Transverse colon (tissue), 4 donors: ENCODE measurements at regions not wholly inside any gene's neighbourhood (a gene's known extent, or its start where the extent isn't known, plus 50 kb on each side); places are given as distances from the start of the nearest gene placed in this dataset.

Experiments used
- DNase-seq: peaks from one replicate; pipeline ENCODE4 v3.0.0-alpha.2; 2019
- H3K27ac ChIP-seq, 4 donors: fragments of 200-600 bp; sonication (generic); 2 replicates each; pipeline ENCODE4 v1.5.1; 2016 to 2018; ENCODE audit warnings: inconsistent platforms in 4 of 4
- H3K27me3 ChIP-seq: fragments of 200-600 bp; sonication (generic); 2 replicates; pipeline ENCODE4 v1.5.1; 2017; ENCODE audit warnings: inconsistent platforms
- H3K36me3 ChIP-seq, 4 donors: fragments of 200-600 bp; sonication (generic); 2 replicates each; pipeline ENCODE4 v1.5.1; 2017 to 2019; ENCODE audit warnings: inconsistent platforms in 4 of 4
- H3K4me1 ChIP-seq, 4 donors: fragments of 200-600 bp; sonication (generic); 2 replicates each; pipeline ENCODE4 v1.5.1; 2017 to 2020; ENCODE audit warnings: inconsistent platforms in 4 of 4
- H3K4me3 ChIP-seq, 4 donors: fragments of 200-600 bp; sonication (generic); 1 replicate in 1 of 4; 2 replicates in 3 of 4; pipeline versions ENCODE4 v1.5.1 to v1.6.1; 2017 to 2019; ENCODE audit warnings: inconsistent platforms in 4 of 4
- H3K9me3 ChIP-seq, 2 donors: fragments of 200-600 bp; sonication (generic); 2 replicates each; pipeline ENCODE4 v1.5.1; 2017 to 2019; ENCODE audit warnings: inconsistent platforms in 2 of 2
- EP300 ChIP-seq: sonication (generic); formaldehyde crosslinking; IDR thresholded peaks from one replicate; pipeline ENCODE4 v1.6.1; 2017; ENCODE audit warnings: antibody characterized with exemption, low read depth
- POLR2A ChIP-seq: fragments of 450-650 bp; IDR thresholded peaks from one replicate; pipeline ENCODE4 v1.6.1; 2016; ENCODE audit warnings: antibody characterized with exemption, mild to moderate bottlenecking, moderate library complexity
- POLR2AphosphoS5 ChIP-seq, 3 donors: sonication (generic); formaldehyde crosslinking; IDR thresholded peaks; one replicate each; pipeline ENCODE4 v1.6.1; 2016; ENCODE audit warnings: antibody characterized with exemption in 3 of 3
- WGBS, 2 donors: methylation state at CpG; one replicate each; pipeline ENCODE4 v1.1.5; 2018; ENCODE audit warnings: low coverage in 1 of 2; 5-methylcytosine and 5-hydroxymethylcytosine counted together
- in situ Hi-C, 4 donors: fragments of 200-750 bp; cut with MboI; loops; one replicate each; pipeline versions ENCODE4 v1.15.0 to v1.15.1; 2017; ENCODE audit warnings: low sequenced_read_pairs in 3 of 4, low pct_ligation_motif_present in 1 of 4, low pct_unique_long_range_greater_than_20kb in 1 of 4
- intact Hi-C: fragments of 100-400 bp; cut with DNase I; formaldehyde crosslinking; loops from one replicate; pipeline ENCODE4 v1.15.1; 2023; ENCODE audit warnings: low total_unique reads
- TF ChIP-seq, protein P1 (sequence below), 5 experiments: fragments of 200-600 bp in 3 of 5; fragments of 450-650 bp in 2 of 5; sonication (generic) in 3 of 5; IDR thresholded peaks; 1 replicate in 2 of 5; 2 replicates in 3 of 5; pipeline ENCODE4 v1.5.1; 2016 to 2017; ENCODE audit warnings: antibody characterized with exemption in 5 of 5, inconsistent platforms in 3 of 5, mild to moderate bottlenecking in 2 of 5, moderate library complexity in 1 of 5

- Histone ChIP-seq H3K4me1 (peaks cover 0 to 57% (median 28%) of the 10 kb centered on the region in 4 donors), H3K36me3 (no peaks in the 10 kb centered on the region), H3K9me3 (no peaks in the 10 kb centered on the region), H3K4me3 (no peak overlapping the region), H3K27me3 (no peaks in the 10 kb centered on the region), H3K27ac (peak overlapping the region; percentile 67 to 72 (median 68))
- TF ChIP-seq, protein P1, sequence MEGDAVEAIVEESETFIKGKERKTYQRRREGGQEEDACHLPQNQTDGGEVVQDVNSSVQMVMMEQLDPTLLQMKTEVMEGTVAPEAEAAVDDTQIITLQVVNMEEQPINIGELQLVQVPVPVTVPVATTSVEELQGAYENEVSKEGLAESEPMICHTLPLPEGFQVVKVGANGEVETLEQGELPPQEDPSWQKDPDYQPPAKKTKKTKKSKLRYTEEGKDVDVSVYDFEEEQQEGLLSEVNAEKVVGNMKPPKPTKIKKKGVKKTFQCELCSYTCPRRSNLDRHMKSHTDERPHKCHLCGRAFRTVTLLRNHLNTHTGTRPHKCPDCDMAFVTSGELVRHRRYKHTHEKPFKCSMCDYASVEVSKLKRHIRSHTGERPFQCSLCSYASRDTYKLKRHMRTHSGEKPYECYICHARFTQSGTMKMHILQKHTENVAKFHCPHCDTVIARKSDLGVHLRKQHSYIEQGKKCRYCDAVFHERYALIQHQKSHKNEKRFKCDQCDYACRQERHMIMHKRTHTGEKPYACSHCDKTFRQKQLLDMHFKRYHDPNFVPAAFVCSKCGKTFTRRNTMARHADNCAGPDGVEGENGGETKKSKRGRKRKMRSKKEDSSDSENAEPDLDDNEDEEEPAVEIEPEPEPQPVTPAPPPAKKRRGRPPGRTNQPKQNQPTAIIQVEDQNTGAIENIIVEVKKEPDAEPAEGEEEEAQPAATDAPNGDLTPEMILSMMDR (IDR thresholded peaks at IDR 0.05), result no peak
- TF ChIP-seq EP300, result no peak
- peak in 2 of 3 donors; percentile 11 to 39 for TF ChIP-seq POLR2AphosphoS5 (IDR thresholded peaks at IDR 0.05)
- no peak for TF ChIP-seq POLR2A
- peak; percentile 49 for DNase-seq
- 38 to 53% methylated on average over 5 of the region's 5 CpGs for WGBS, 2 donors
- intact Hi-C loops (no loop called here), in situ Hi-C loops (no loop called here)
Observed at GRCh38 chr2:106614511-106615291, 127.5 kb downstream of the CD8B2 start.

- in situ Hi-C loops (no loop called here), intact Hi-C loops (no loop called here)
- Histone ChIP-seq H3K9me3 (no peaks in the 10 kb centered on the region), H3K4me3 (no peak overlapping the region), H3K4me1 (peaks cover 0 to 40% (median 19%) of the 10 kb centered on the region in 4 donors), H3K36me3 (no peaks in the 10 kb centered on the region), H3K27me3 (no peaks in the 10 kb centered on the region), H3K27ac (no peak overlapping the region)
- WGBS, 2 donors, result 64 to 84% methylated on average over 3 of the region's 3 CpGs
- TF ChIP-seq POLR2A (no peak), EP300 (no peak), POLR2AphosphoS5 (IDR thresholded peaks at IDR 0.05) (no peak)
- TF ChIP-seq, protein P1 (IDR thresholded peaks at IDR 0.05), result no peak
- DNase-seq, result no peak
Observed at GRCh38 chr2:106618614-106619013, 131.4 kb downstream of the CD8B2 start.

GRCh38 chr2:106623456-106623855, 136.3 kb downstream of the CD8B2 start:
- Histone ChIP-seq H3K27me3 (peaks cover 6% of the 10 kb centered on the region), H3K9me3 (peaks cover 7 to 10% of the 10 kb centered on the region in 2 donors), H3K4me1 (peaks cover 0 to 17% (median 6%) of the 10 kb centered on the region in 4 donors), H3K27ac (no peak overlapping the region), H3K4me3 (no peak overlapping the region), H3K36me3 (no peaks in the 10 kb centered on the region)
- intact Hi-C loops, result no loop called here
- TF ChIP-seq EP300 (no peak), POLR2A (no peak), POLR2AphosphoS5 (IDR thresholded peaks at IDR 0.05) (no peak)
- TF ChIP-seq, protein P1 (IDR thresholded peaks at IDR 0.05), result no peak
- WGBS, 2 donors, result 47 to 53% methylated on average over 2 of the region's 2 CpGs
- DNase-seq, result no peak
- in situ Hi-C loops, result no loop called here

GRCh38 chr2:106624787-106625380, 137.7 kb downstream of the CD8B2 start:
- Histone ChIP-seq H3K36me3 (no peaks in the 10 kb centered on the region), H3K9me3 (peaks cover 10 to 11% of the 10 kb centered on the region in 2 donors), H3K27ac (no peak overlapping the region), H3K27me3 (peaks cover 6% of the 10 kb centered on the region), H3K4me1 (peaks cover 0 to 15% (median 6%) of the 10 kb centered on the region in 4 donors), H3K4me3 (no peak overlapping the region)
- intact Hi-C loops, result no loop called here
- WGBS, 2 donors, result 69 to 78% methylated on average over 2 of the region's 2 CpGs
- no peak for TF ChIP-seq EP300
- TF ChIP-seq, protein P1 (IDR thresholded peaks at IDR 0.05), result no peak
- TF ChIP-seq POLR2A, result no peak
- TF ChIP-seq POLR2AphosphoS5 (IDR thresholded peaks at IDR 0.05), result no peak
- in situ Hi-C loops, result loop anchor here (25.0 kb wide), 3 partner anchors 962 to 1562 kb away; no protein-coding TSS in a partner anchor
- no peak for DNase-seq
